Small intestine (tissue), 7 donors: ENCODE measurements at regions not wholly inside any gene's neighbourhood (a gene's known extent, or its start where the extent isn't known, plus 50 kb on each side); places are given as distances from the start of the nearest gene placed in this dataset.

ENCODE experiments used
- DNase-seq, 2 donors: peaks; one replicate each; pipeline versions ENCODE4 v3.0.0 to v3.0.0-alpha.2; 2013
- FAIRE-seq: peaks from 2 replicates; lab custom pipeline; 2012; peaks lifted over from hg19 to GRCh38; lab: Jason Lieb, UNC
- H3K27ac ChIP-seq, 3 donors: one replicate each; pipeline ENCODE4 v1.5.1; 2013; ENCODE audit warnings: low read length in 2 of 3, mild to moderate bottlenecking in 2 of 3, control low read depth in 1 of 3, inconsistent platforms in 1 of 3, low read depth in 1 of 3, moderate library complexity in 1 of 3
- H3K27me3 ChIP-seq, 3 donors: one replicate each; pipeline ENCODE4 v1.6.1; 2013; ENCODE audit warnings: low read length in 3 of 3, inconsistent platforms in 1 of 3; ENCODE audit not compliant: control insufficient read depth in 3 of 3, insufficient read depth in 3 of 3
- H3K36me3 ChIP-seq, 3 donors: one replicate each; pipeline ENCODE4 v1.6.1; 2013; ENCODE audit warnings: low read length in 3 of 3, inconsistent platforms in 1 of 3, low read depth in 1 of 3, mild to moderate bottlenecking in 1 of 3, moderate library complexity in 1 of 3; ENCODE audit not compliant: control insufficient read depth in 3 of 3, insufficient read depth in 2 of 3
- H3K4me1 ChIP-seq, 3 donors: one replicate each; pipeline ENCODE4 v1.6.1; 2013; ENCODE audit warnings: low read length in 2 of 3, inconsistent platforms in 1 of 3, low read depth in 1 of 3, mild to moderate bottlenecking in 1 of 3, moderate library complexity in 1 of 3; ENCODE audit not compliant: control insufficient read depth in 3 of 3, insufficient read depth in 2 of 3
- H3K4me3 ChIP-seq, 3 donors: one replicate each; pipeline ENCODE4 v1.5.1; 2013; ENCODE audit warnings: low read length in 3 of 3, control low read depth in 1 of 3, inconsistent platforms in 1 of 3, low read depth in 1 of 3, mild to moderate bottlenecking in 1 of 3, moderate library complexity in 1 of 3
- H3K9me3 ChIP-seq, 2 donors: one replicate each; pipeline ENCODE4 v1.6.1; 2013; ENCODE audit warnings: low read depth in 1 of 2, low read length in 1 of 2; ENCODE audit not compliant: control insufficient read depth in 2 of 2, insufficient read depth in 1 of 2
- WGBS, 3 donors: extraction: QIAGEN DNeasy Blood & Tissue Kit; methylation state at CpG; one replicate each; pipeline ENCODE4 v1.1.7; 2013; 5-methylcytosine and 5-hydroxymethylcytosine counted together
- donor health status: healthy with polysubstance abuse.
- donor health status: control.
- donor health status: control.
- donor health status: Bipolar disorder and iron deficiency.
- donor health status: healthy.

- 73 to 77% (median 75%) methylated on average over 14 of the region's 14 CpGs for WGBS, 3 donors
- no peaks in the 10 kb centered on the region for H3K27me3 ChIP-seq
- no peak overlapping the region for H3K4me3 ChIP-seq
- FAIRE-seq (no peak), DNase-seq (peak in 1 of 2 donors; percentile 60)
- H3K4me1 ChIP-seq, result peaks cover 2 to 87% (median 7%) of the 10 kb centered on the region in 3 donors
- no peaks in the 10 kb centered on the region for H3K9me3 ChIP-seq
- H3K27ac ChIP-seq, result peak overlapping the region in 1 of 3 donors; percentile 60
- peaks cover 0 to 80% (median 0%) of the 10 kb centered on the region in 3 donors for H3K36me3 ChIP-seq
These were observed 175.4 kb downstream of the SEC14L1 start for GRCh38 chr17:77316191-77316641.

GRCh38 chr17:77316651-77317050 lies 175.9 kb downstream of the SEC14L1 start:
- H3K27ac ChIP-seq, result peak overlapping the region in 1 of 3 donors; percentile 60

GRCh38 chr17:77317091-77317750 lies 176.5 kb downstream of the SEC14L1 start:
- WGBS, 3 donors, result 87 to 89% (median 89%) methylated on average over 16 of the region's 16 CpGs
- FAIRE-seq (no peak), DNase-seq (no peak)
- Histone ChIP-seq H3K27me3 (no peaks in the 10 kb centered on the region), H3K36me3 (peaks cover 0 to 76% (median 0%) of the 10 kb centered on the region in 3 donors), H3K9me3 (no peaks in the 10 kb centered on the region), H3K4me3 (no peak overlapping the region), H3K4me1 (peaks cover 2 to 89% (median 7%) of the 10 kb centered on the region in 3 donors), H3K27ac (no peak overlapping the region)

More at GRCh38 chr17:77316651-77317050, 175.9 kb downstream of the SEC14L1 start:
- Histone ChIP-seq H3K4me3 (no peak overlapping the region), H3K4me1 (peaks cover 2 to 89% (median 7%) of the 10 kb centered on the region in 3 donors), H3K36me3 (peaks cover 0 to 76% (median 0%) of the 10 kb centered on the region in 3 donors), H3K9me3 (no peaks in the 10 kb centered on the region), H3K27me3 (no peaks in the 10 kb centered on the region)
- no peak for FAIRE-seq
- WGBS, 3 donors, result 94 to 95% (median 95%) methylated on average over 8 of the region's 8 CpGs
- DNase-seq, result no peak

- no peak for DNase-seq
- peak overlapping the region in 2 of 3 donors; percentile 90 to 95 for H3K27ac ChIP-seq
- H3K4me3 ChIP-seq, result no peak overlapping the region
- H3K9me3 ChIP-seq, result no peaks in the 10 kb centered on the region
- H3K36me3 ChIP-seq, result peaks cover 0 to 74% (median 0%) of the 10 kb centered on the region in 3 donors
- peaks cover 3 to 89% (median 7%) of the 10 kb centered on the region in 3 donors for H3K4me1 ChIP-seq
- WGBS, 3 donors, result 93 to 95% (median 95%) methylated on average over 7 of the region's 7 CpGs
- no peaks in the 10 kb centered on the region for H3K27me3 ChIP-seq
- FAIRE-seq, result no peak
These were observed 177.3 kb downstream of the SEC14L1 start for GRCh38 chr17:77318021-77318420.

- Histone ChIP-seq H3K36me3 (peaks cover 0 to 72% (median 0%) of the 10 kb centered on the region in 3 donors), H3K4me1 (peaks cover 2 to 90% (median 6%) of the 10 kb centered on the region in 3 donors), H3K27ac (peak overlapping the region; percentile 90 to 95 (median 94)), H3K4me3 (no peak overlapping the region), H3K27me3 (no peaks in the 10 kb centered on the region), H3K9me3 (no peaks in the 10 kb centered on the region)
- FAIRE-seq (no peak), DNase-seq (peak; percentile 54 to 74)
- WGBS, 3 donors, result 18 to 50% (median 46%) methylated on average over 14 of the region's 14 CpGs
These were observed 177.9 kb downstream of the SEC14L1 start for GRCh38 chr17:77318491-77319210.

GRCh38 chr17:77319211-77320043 lies 178.7 kb downstream of the SEC14L1 start:
- Histone ChIP-seq H3K4me3 (peak overlapping the region; percentile 32 to 53 (median 36)), H3K4me1 (peaks cover 8 to 91% (median 11%) of the 10 kb centered on the region in 3 donors), H3K9me3 (no peaks in the 10 kb centered on the region), H3K27ac (peak overlapping the region; percentile 90 to 95 (median 94)), H3K36me3 (peaks cover 0 to 73% (median 0%) of the 10 kb centered on the region in 3 donors), H3K27me3 (no peaks in the 10 kb centered on the region)
- peak; percentile 95 to 96 for DNase-seq
- WGBS, 3 donors, result 14 to 24% (median 19%) methylated on average over 33 to 38 of the region's 38 CpGs
- no peak for FAIRE-seq

GRCh38 chr17:77320044-77320440 lies 179.3 kb downstream of the SEC14L1 start:
- no peaks in the 10 kb centered on the region for H3K9me3 ChIP-seq
- peaks cover 9 to 89% (median 12%) of the 10 kb centered on the region in 3 donors for H3K4me1 ChIP-seq
- H3K27me3 ChIP-seq, result no peaks in the 10 kb centered on the region
- FAIRE-seq (no peak), DNase-seq (no peak)
- peak overlapping the region; percentile 73 to 94 (median 90) for H3K27ac ChIP-seq
- WGBS, 3 donors, result 42 to 53% (median 51%) methylated on average over 18 of the region's 18 CpGs
- peaks cover 0 to 67% (median 0%) of the 10 kb centered on the region in 3 donors for H3K36me3 ChIP-seq
- peak overlapping the region; percentile 5 to 53 (median 36) for H3K4me3 ChIP-seq
